T-helper 1 cell (primary cell): ENCODE measurements at regions not wholly inside any gene's neighbourhood (a gene's known extent, or its start where the extent isn't known, plus 50 kb on each side); places are given as distances from the start of the nearest gene placed in this dataset.

ENCODE experiments used
- DNase-seq, 5 donors: peaks; one replicate each; pipeline ENCODE4 v3.0.0-alpha.2; 2012 to 2020

GRCh38 chr18:34598120-34598635 lies 111.9 kb upstream of the DTNA start:
- no peak for DNase-seq

GRCh38 chr18:34600158-34600557 lies 109.9 kb upstream of the DTNA start:
- DNase-seq, result no peak

GRCh38 chr18:34600874-34601656 lies 109.0 kb upstream of the DTNA start:
- no peak for DNase-seq

GRCh38 chr18:34604591-34604990 lies 105.5 kb upstream of the DTNA start:
- DNase-seq, result no peak

- DNase-seq, result no peak
Observed at GRCh38 chr18:34606851-34607250, 103.2 kb upstream of the DTNA start.

- no peak for DNase-seq
Observed at GRCh38 chr18:34608064-34608463, 102.0 kb upstream of the DTNA start.

- DNase-seq, result no peak
Observed at GRCh38 chr18:34609986-34610648, 100.0 kb upstream of the DTNA start.

GRCh38 chr18:34611904-34612303 lies 98.2 kb upstream of the DTNA start:
- DNase-seq, result no peak

GRCh38 chr18:34620258-34620861 lies 89.7 kb upstream of the DTNA start:
- DNase-seq, result no peak

- no peak for DNase-seq
Observed at GRCh38 chr18:34623557-34623956, 86.5 kb upstream of the DTNA start.

- no peak for DNase-seq
Observed at GRCh38 chr18:34624551-34624950, 85.5 kb upstream of the DTNA start.

- no peak for DNase-seq
Observed at GRCh38 chr18:34626404-34627136, 83.5 kb upstream of the DTNA start.

GRCh38 chr18:34627137-34627920 lies 82.8 kb upstream of the DTNA start:
- no peak for DNase-seq

- no peak for DNase-seq
Observed at GRCh38 chr18:34631093-34631966, 78.8 kb upstream of the DTNA start.

- no peak for DNase-seq
Observed at GRCh38 chr18:34632321-34632720, 77.8 kb upstream of the DTNA start.

- no peak for DNase-seq
Observed at GRCh38 chr18:34633368-34633767, 76.7 kb upstream of the DTNA start.

GRCh38 chr18:34637094-34637801 lies 72.8 kb upstream of the DTNA start:
- DNase-seq, result no peak

GRCh38 chr18:34639687-34640086 lies 70.4 kb upstream of the DTNA start:
- no peak for DNase-seq

GRCh38 chr18:34640276-34640675 lies 69.8 kb upstream of the DTNA start:
- no peak for DNase-seq

- no peak for DNase-seq
Observed at GRCh38 chr18:34643989-34644388, 66.1 kb upstream of the DTNA start.

- DNase-seq, result no peak
Observed at GRCh38 chr18:34647251-34647650, 62.8 kb upstream of the DTNA start.
